GM18505 (cell line): ENCODE measurements at regions not wholly inside any gene's neighbourhood (a gene's known extent, or its start where the extent isn't known, plus 50 kb on each side); places are given as distances from the start of the nearest gene placed in this dataset.
"Not testable (repeated sequence)": the region's sequence is repeated elsewhere in the genome, so short reads cannot be mapped to it uniquely, and the experiment has no call there.

Source experiments
- ATAC-seq: cut with Tn5 transposase; IDR thresholded peaks from one replicate; pipeline ENCODE4 v1.9.1; 2021; ENCODE audit not compliant: unreplicated experiment
- POLR2A ChIP-seq: IDR thresholded peaks from 4 replicates; pipeline ENCODE4 v1.6.1; 2011; ENCODE audit warnings: borderline replicate concordance; ENCODE audit not compliant: insufficient read depth, insufficient read length; ENCODE audit errors: extremely low read depth

DNA sequence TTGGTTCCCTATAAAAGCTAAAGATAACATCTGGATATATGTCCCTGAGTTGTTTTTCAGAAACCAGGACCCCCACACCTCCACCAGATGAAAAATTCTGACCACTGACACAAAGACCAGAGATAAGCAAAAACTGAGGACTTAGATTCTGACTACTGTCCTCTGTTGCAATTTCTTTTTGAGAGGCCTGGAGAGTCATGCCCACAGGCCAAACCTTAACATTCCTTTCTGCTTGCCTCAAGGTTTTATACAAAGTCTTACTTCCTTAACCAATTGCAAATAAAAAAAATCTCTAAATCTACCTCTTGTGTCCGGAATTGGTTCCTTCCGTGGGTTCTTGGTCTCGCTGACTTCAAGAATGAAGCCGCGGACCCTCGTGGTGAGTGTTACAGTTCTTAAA is 228.5 kb downstream of the ABCC12 start:
- no peak for TF ChIP-seq POLR2A
- no peak for ATAC-seq

- no peak for TF ChIP-seq POLR2A
Observed at GRCh38 chr16:47925811-47926460, 229.9 kb downstream of the ABCC12 start.

DNA sequence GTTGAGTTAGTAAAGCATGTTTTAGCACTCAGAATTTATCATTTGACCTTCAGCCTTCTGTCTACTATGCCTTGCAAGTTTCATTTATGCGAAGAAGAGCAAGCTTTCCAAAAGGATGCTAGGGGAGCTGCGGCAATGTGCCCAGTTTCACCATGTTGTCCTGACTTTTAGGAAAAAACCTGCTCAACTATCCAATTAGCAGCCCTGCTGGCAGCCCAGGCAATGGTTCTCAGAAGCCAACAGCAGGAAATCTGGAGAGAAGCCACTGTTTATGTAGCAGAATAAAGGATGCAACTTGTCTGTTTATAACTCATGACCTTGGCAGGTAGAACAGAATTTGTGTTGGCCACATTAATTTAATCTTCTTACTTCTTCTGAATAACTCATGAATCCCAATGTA is 230.8 kb downstream of the ABCC12 start:
- no peak for ATAC-seq
- no peak for TF ChIP-seq POLR2A

More at GRCh38 chr16:47925811-47926460, 229.9 kb downstream of the ABCC12 start:
- ATAC-seq: no peak

- TF ChIP-seq POLR2A: no peak
- ATAC-seq: no peak
Observed at GRCh38 chr16:47921535-47921934, 234.3 kb downstream of the ABCC12 start.

DNA sequence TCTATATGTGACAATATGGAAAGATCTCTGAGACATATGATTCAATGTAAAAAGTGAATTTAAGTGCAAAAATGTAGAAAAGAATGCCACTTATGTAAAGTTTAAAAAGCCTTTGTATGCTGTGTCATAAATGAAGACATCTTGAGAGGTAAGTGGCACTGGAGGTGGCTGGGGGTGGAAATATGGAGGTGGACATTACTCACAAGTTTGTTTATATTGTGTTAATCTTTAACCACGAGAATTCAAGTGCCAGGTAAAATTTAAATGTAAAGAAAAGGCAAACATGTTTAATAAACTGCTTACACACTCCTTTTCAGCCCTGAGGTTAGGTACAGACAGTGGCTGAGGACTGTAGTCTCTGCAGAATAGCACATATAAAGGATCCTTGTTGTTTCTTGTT is 235.1 kb downstream of the ABCC12 start:
- ATAC-seq: no peak
- no peak for TF ChIP-seq POLR2A

GRCh38 chr16:47917118-47917517 is 238.7 kb downstream of the ABCC12 start:
- TF ChIP-seq POLR2A: no peak
- ATAC-seq: no peak

GRCh38 chr16:47916266-47916665 is 239.5 kb downstream of the ABCC12 start:
- ATAC-seq: no peak
- no peak for TF ChIP-seq POLR2A

DNA sequence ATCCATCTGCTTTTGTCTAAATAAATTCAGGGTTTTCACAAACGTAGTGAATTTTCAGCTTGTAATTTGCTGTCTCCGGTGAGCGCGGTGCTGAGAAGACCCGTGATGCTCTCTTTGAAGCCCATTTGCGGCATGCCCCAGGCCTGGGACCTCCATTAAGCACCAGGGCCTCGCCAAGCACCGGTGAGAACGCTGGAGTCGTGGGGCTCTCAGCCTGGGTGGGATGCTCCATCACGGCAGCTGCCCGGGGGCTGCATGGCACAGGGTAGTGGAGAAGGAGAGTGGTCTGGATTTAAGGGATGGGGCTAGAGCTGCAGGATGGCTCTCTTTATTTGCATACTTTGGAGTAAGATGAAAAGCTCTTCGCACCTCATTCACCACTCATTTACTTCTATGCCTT is 248.7 kb downstream of the ABCC12 start:
- no peak for TF ChIP-seq POLR2A
- ATAC-seq: no peak

DNA sequence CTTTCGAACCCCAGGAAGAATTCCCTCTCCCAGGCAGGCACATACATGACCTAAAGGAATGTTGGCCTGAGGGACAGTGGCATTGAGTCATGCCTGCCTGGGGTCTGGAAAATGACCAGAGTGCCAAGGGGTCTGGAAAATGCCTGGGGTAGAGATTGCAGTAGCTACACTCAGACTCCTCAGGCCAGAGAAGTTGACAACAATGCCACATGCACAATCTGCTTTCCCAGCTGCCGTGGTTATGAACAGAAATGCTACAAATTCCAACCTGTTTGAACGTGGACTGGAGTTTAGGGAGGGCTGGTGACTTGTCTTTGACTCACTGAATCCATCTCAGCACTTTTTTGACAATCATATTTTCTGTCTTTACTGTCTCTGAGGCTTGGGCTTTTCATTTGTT is 250.0 kb downstream of the ABCC12 start:
- no peak for TF ChIP-seq POLR2A
- no peak for ATAC-seq

- no peak for TF ChIP-seq POLR2A
- no peak for ATAC-seq
Observed at GRCh38 chr16:47904691-47905090, 251.1 kb downstream of the ABCC12 start.

- ATAC-seq: no peak
- TF ChIP-seq POLR2A: no peak
Observed at GRCh38 chr16:47903470-47903869, 252.3 kb downstream of the ABCC12 start.

- ATAC-seq: not testable (repeated sequence)
Observed at GRCh38 chr16:47897105-47897504, 258.7 kb downstream of the ABCC12 start.

GRCh38 chr16:47895146-47895545 is 260.6 kb downstream of the ABCC12 start:
- no peak for ATAC-seq
- no peak for TF ChIP-seq POLR2A

DNA sequence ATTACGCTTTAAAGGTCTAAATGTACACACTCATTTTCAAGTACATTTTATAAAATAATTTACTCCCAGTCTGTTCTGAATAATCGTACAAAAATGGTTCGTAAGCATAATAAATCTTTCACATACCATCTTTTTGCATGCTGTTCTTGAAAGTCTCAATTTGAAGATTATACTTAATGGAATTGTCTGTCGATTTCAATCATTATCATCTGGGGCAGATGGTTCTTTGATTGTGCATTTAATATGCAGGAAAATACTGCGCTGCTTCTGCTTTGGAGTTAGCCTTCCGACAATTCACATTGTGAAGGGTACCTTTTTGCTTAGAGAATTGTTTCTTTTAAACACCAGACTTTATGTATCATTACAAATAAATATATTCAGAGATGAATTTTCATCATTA is 262.8 kb downstream of the ABCC12 start:
- ATAC-seq: no peak
- no peak for TF ChIP-seq POLR2A

DNA sequence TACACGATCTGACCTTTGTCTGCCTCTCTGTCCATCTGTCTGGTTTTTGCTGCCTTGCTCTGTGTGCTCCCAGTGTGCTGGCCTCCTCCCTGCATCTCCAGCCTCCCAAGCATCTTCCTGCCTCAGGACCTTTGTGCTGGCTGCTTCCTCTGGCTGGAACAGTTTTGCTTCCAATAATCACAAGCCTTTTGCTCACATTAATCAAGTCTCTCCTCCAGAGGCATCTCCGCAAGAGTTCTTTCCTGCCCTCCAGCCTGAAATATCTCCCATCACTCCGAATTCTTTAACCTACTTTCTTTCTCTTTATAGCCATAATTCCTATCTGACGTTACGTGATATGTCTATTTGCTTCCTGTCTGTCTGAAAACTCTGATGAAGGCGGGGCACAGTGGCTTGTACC is 267.1 kb downstream of the ABCC12 start:
- no peak for ATAC-seq
- no peak for TF ChIP-seq POLR2A
